Right lobe of liver (tissue), 6 donors: ENCODE measurements at regions not wholly inside any gene's neighbourhood (a gene's known extent, or its start where the extent isn't known, plus 50 kb on each side); places are given as distances from the start of the nearest gene placed in this dataset.

Source experiments
- ATAC-seq, 4 donors: fragments of 200-7000 bp; cut with Tn5 transposase; one replicate each; pipeline ENCODE4 v1.9.1; 2020; ENCODE audit warnings: mild to moderate bottlenecking in 4 of 4, moderate library complexity in 4 of 4
- DNase-seq, 3 donors: peaks; one replicate each; pipeline ENCODE4 v3.0.0-alpha.2; 2020
- H3K27ac ChIP-seq, 3 donors: fragments of 200-600 bp; one replicate each; pipeline ENCODE4 v1.8.0; 2022
- H3K27me3 ChIP-seq, 2 donors: fragments of 200-600 bp; one replicate each; pipeline ENCODE4 v1.8.0; 2022
- H3K36me3 ChIP-seq, 4 donors: fragments of 200-600 bp; sonication (generic) in 1 of 4; one replicate each; pipeline versions ENCODE4 v1.5.1 to v1.8.0; 2017 to 2022; ENCODE audit warnings: control low read depth in 1 of 4
- H3K4me1 ChIP-seq, 4 donors: fragments of 200-600 bp; sonication (generic) in 1 of 4; one replicate each; pipeline versions ENCODE4 v1.5.1 to v1.8.0; 2017 to 2022; ENCODE audit warnings: control low read depth in 1 of 4
- H3K4me3 ChIP-seq, 3 donors: fragments of 200-600 bp; one replicate each; pipeline ENCODE4 v1.8.0; 2022
- H3K9me3 ChIP-seq, 4 donors: fragments of 200-600 bp; sonication (generic) in 1 of 4; one replicate each; pipeline versions ENCODE4 v1.5.1 to v1.8.0; 2017 to 2022; ENCODE audit warnings: control low read depth in 1 of 4
- POLR2A ChIP-seq: fragments of 450-650 bp; IDR thresholded peaks from one replicate; pipeline ENCODE4 v1.6.1; 2017; ENCODE audit warnings: antibody characterized with exemption, mild to moderate bottlenecking
- WGBS: methylation state at CpG from one replicate; pipeline ENCODE4 v1.1.6; 2018; ENCODE audit warnings: low coverage, low lambda C conversion rate; ENCODE audit not compliant: insufficient coverage; ENCODE audit errors: missing lambda C conversion rate; 5-methylcytosine and 5-hydroxymethylcytosine counted together
- intact Hi-C, 2 donors: fragments of 100-400 bp; cut with DNase I; formaldehyde crosslinking; loops; one replicate each; pipeline versions ENCODE4 v1.11.2 to v1.14.1; 2022
- TF ChIP-seq, protein P1 (sequence below), 4 donors: fragments of 200-600 bp in 3 of 4; fragments of 450-650 bp in 1 of 4; IDR thresholded peaks; one replicate each; pipeline versions ENCODE4 v1.5.1 to v1.8.0; 2016 to 2022; ENCODE audit warnings: antibody characterized with exemption in 4 of 4, mild to moderate bottlenecking in 2 of 4
- donor health status: DM: no; HTN: yes; CAD: no.
- donor health status: DM: no; HTN: no; CAD: no.
- donor health status: DM: no; HTN: no; CAD: no.
- donor health status: DM: no; HTN: yes; CAD: no.
- donor health status: DM: no; HTN: yes; CAD: no.

DNA sequence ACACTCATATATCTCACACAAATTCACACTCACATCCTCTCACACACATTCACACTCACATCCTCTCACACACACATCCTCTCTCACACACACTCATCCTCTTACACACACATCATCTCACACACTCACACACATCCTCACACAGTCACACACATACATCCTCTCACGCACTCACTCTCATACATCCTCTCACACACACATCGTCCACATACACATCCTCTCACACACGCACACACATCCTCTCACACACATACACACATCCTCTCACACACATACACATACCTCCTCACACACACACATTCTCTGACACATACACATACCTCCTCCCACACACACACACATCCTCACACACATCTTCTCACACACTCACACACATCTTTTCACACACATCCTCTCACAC is 129.1 kb upstream of the SLC30A5 start:
- WGBS, result 74% methylated on average over 3 of the region's 3 CpGs
- ATAC-seq, result no peak
- intact Hi-C loops, result no loop called here

DNA sequence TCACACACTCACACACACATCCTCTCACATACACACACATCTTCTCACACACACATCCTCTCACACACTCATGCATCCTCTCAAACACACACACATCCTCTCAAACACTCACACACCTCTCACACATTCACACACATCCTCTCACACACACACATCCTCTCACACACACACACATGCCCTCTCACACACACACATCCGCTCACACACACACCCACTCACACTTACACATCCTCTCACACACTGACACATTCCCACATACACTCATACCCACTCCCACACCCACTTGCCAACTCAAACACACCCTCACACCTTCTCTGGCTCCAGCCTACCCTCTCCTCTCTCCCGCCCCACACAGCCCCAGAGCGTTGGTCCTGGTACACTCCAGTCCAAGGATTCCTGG is 127.9 kb upstream of the SLC30A5 start:
- Histone ChIP-seq H3K27ac (no peak overlapping the region), H3K27me3 (no peaks in the 10 kb centered on the region), H3K36me3 (no peaks in the 10 kb centered on the region), H3K9me3 (no peaks in the 10 kb centered on the region), H3K4me1 (peaks cover 0 to 27% (median 5%) of the 10 kb centered on the region in 4 donors), H3K4me3 (no peak overlapping the region)
- ATAC-seq (no peak), DNase-seq (no peak)
- intact Hi-C loops, result no loop called here
- no peak for TF ChIP-seq POLR2A
- TF ChIP-seq, protein P1, sequence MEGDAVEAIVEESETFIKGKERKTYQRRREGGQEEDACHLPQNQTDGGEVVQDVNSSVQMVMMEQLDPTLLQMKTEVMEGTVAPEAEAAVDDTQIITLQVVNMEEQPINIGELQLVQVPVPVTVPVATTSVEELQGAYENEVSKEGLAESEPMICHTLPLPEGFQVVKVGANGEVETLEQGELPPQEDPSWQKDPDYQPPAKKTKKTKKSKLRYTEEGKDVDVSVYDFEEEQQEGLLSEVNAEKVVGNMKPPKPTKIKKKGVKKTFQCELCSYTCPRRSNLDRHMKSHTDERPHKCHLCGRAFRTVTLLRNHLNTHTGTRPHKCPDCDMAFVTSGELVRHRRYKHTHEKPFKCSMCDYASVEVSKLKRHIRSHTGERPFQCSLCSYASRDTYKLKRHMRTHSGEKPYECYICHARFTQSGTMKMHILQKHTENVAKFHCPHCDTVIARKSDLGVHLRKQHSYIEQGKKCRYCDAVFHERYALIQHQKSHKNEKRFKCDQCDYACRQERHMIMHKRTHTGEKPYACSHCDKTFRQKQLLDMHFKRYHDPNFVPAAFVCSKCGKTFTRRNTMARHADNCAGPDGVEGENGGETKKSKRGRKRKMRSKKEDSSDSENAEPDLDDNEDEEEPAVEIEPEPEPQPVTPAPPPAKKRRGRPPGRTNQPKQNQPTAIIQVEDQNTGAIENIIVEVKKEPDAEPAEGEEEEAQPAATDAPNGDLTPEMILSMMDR (IDR thresholded peaks at IDR 0.05), result no peak
- WGBS, result 75% methylated on average over 3 of the region's 3 CpGs

More for the DNA sequence above, 129.1 kb upstream of the SLC30A5 start:
- H3K9me3 ChIP-seq, result no peaks in the 10 kb centered on the region
- DNase-seq, result no peak
- TF ChIP-seq, protein P1 (IDR thresholded peaks at IDR 0.05), result no peak
- no peak for TF ChIP-seq POLR2A
- H3K27ac ChIP-seq, result no peak overlapping the region
- H3K4me3 ChIP-seq, result no peak overlapping the region
- peaks cover 0 to 27% (median 5%) of the 10 kb centered on the region in 4 donors for H3K4me1 ChIP-seq
- no peaks in the 10 kb centered on the region for H3K36me3 ChIP-seq
- no peaks in the 10 kb centered on the region for H3K27me3 ChIP-seq

- H3K9me3 ChIP-seq, result no peaks in the 10 kb centered on the region
- ATAC-seq (no peak), DNase-seq (no peak)
- WGBS, result 82% methylated on average over 5 of the region's 5 CpGs
- no peak for TF ChIP-seq POLR2A
- TF ChIP-seq, protein P1 (IDR thresholded peaks at IDR 0.05), result no peak
- H3K36me3 ChIP-seq, result no peaks in the 10 kb centered on the region
- intact Hi-C loops, result no loop called here
- H3K4me1 ChIP-seq, result peaks cover 0 to 23% (median 5%) of the 10 kb centered on the region in 4 donors
- H3K4me3 ChIP-seq, result no peak overlapping the region
- H3K27me3 ChIP-seq, result no peaks in the 10 kb centered on the region
- H3K27ac ChIP-seq, result no peak overlapping the region
Measured at GRCh38 chr5:68966596-68966995, 127.2 kb upstream of the SLC30A5 start.

- no peak overlapping the region for H3K27ac ChIP-seq
- ATAC-seq, result peak in 3 of 4 donors; percentile 57 to 65 (median 64)
- no peaks in the 10 kb centered on the region for H3K9me3 ChIP-seq
- intact Hi-C loops, result no loop called here
- peaks cover 0 to 10% (median 0%) of the 10 kb centered on the region in 4 donors for H3K4me1 ChIP-seq
- H3K4me3 ChIP-seq, result no peak overlapping the region
- DNase-seq, result no peak
- no peaks in the 10 kb centered on the region for H3K36me3 ChIP-seq
- H3K27me3 ChIP-seq, result no peaks in the 10 kb centered on the region
- TF ChIP-seq, protein P1 (IDR thresholded peaks at IDR 0.05), result no peak
- no peak for TF ChIP-seq POLR2A
Measured at GRCh38 chr5:68968429-68968828, 125.4 kb upstream of the SLC30A5 start.

GRCh38 chr5:68970617-68971016 is 123.2 kb upstream of the SLC30A5 start:
- H3K27me3 ChIP-seq, result no peaks in the 10 kb centered on the region
- peaks cover 0 to 10% (median 0%) of the 10 kb centered on the region in 4 donors for H3K4me1 ChIP-seq

More at GRCh38 chr5:68970617-68971016, 123.2 kb upstream of the SLC30A5 start:
- no peaks in the 10 kb centered on the region for H3K36me3 ChIP-seq
- no peaks in the 10 kb centered on the region for H3K9me3 ChIP-seq
- no peak overlapping the region for H3K27ac ChIP-seq
- TF ChIP-seq, protein P1 (IDR thresholded peaks at IDR 0.05), result no peak
- no peak for TF ChIP-seq POLR2A
- no CpG with 5 or more reads among the region's 5 CpGs for WGBS
- ATAC-seq, result no peak
- H3K4me3 ChIP-seq, result no peak overlapping the region
- intact Hi-C loops, result no loop called here
- no peak for DNase-seq
